ENCODE measurements at regions not wholly inside any gene's neighbourhood (a gene's known extent, or its start where the extent isn't known, plus 50 kb on each side); places are given as distances from the start of the nearest gene placed in this dataset.
A peak's percentile ranks its signal among the peaks of the same experiment; 100 is the strongest.
"Not testable (repeated sequence)": the region's sequence is repeated elsewhere in the genome, so short reads cannot be mapped to it uniquely, and the experiment has no call there.

DNA sequence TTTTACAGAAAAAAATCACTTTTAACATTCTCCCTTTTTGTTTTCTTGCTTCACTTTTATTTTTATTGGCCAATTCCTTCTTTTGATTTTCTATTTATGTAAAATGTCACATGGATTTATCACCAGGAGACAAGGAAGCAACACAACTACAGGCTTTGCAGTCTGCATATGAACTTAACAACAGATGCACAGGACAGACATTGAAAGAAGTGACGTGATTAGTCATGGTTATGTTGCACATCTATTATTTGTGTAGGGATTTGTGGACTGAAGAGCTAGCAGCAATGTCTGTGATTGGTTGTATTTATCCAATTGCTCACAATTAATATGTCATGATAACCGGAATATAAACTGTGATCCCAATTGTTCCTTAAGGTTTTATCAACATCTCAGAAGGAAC lies 147.8 kb upstream of the KLF3 start:
- DNase-seq (ENCODE audit: low spot score), result no peak

DNA sequence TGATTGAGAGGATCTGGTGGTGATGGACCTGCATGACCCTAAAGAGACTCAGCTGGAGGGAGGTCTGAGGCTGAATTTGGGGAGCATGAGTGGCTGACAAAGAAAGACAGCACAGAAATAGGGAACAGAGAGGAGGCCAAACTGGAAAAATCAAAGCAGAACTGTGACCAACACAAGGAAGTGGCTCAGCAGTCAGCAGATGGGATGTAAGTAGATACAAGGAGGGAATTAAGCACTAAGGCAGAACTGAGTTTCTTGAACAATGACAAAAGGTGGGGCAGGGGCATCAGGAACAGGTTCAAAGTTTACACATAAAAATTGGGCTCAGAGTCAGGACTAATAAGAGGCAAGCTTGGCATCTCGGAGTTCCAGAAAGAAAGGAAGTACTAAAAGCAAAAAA lies 144.3 kb upstream of the KLF3 start:
- DNase-seq (ENCODE audit: low spot score), result no peak

DNA sequence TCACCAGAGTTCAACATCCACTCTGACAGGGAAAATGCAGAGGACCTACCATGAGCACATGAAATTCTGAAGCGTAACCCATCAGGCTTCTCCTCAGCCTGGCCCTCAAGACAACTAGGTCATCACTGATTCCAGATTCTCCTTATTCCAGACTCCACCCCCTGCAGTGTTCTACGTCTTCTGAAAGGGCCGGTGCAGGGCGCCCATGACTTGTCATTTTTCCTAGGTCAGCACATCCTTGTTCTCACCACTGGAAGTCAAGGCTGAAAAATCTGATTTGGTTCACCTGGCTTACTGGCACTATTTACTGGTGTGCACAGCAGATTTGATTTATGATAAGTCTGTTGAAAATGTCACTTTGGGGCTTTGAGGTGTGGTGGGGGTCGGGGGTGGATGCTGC lies 140.9 kb upstream of the KLF3 start:
- no peak for DNase-seq (ENCODE audit: low spot score)

DNA sequence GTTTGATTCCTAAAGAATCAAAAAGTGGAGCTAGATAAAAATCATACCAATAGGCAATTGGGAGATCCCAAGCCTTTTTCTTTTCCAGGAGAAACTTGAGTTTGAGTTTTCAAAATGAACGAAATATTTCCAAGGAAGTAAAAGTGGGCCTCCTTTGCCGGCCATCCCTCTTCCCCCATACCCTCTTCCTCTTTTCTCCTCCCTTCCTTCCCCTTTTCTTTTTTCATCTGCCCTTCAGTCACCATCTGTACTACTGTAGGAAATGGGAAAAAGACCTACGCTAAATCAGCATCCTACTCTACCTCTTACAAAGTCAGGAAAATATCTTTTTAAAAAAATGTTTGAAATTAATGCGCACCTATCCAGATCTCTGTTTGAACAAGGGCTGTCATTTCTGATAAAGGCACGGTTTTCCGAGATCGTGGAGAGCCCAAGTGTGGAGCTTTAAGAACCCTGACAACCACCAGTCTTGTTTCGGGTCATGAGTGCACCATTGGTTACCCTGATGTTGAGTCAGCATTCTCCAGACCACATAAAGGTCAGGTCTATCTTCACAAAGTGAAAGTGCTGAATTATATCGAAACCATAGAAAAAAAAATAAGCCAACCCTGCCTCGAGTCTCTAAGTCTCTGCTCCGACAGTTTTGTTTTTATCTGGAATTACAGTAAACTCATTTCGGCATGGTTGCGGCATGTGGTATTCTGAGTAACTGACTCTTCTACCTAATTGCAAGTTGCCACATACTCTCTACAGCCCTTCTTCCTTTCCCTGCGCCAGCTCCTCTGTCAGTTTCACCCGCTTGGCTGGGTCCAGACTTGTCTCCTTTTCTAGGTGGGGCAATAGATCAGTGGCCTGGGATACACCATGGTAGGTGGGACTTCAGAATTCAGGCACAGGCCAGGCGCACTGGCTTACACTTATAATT lies 140.2 kb upstream of the KLF3 start:
- no peak for DNase-seq (ENCODE audit: low spot score)

DNA sequence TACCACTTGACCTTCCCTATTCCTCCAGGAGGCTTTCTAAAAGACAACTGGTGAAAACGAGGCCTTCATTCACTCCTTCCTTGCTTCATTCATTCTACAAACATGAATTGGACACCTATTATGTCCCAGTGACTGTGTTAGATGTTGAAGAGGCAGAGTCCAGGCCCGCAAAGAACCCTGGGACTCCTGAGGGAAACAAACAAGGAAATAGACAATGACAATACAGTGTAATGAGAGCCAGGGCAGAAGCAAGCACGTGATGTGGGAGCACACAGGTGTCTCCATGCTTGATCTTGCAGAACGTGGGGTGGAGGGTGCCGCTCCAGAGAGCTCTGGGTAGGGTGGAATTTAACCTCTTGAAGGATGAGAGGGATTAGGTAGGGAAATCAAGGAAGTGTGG lies 137.6 kb upstream of the KLF3 start:
- DNase-seq (ENCODE audit: low spot score), result no peak

DNA sequence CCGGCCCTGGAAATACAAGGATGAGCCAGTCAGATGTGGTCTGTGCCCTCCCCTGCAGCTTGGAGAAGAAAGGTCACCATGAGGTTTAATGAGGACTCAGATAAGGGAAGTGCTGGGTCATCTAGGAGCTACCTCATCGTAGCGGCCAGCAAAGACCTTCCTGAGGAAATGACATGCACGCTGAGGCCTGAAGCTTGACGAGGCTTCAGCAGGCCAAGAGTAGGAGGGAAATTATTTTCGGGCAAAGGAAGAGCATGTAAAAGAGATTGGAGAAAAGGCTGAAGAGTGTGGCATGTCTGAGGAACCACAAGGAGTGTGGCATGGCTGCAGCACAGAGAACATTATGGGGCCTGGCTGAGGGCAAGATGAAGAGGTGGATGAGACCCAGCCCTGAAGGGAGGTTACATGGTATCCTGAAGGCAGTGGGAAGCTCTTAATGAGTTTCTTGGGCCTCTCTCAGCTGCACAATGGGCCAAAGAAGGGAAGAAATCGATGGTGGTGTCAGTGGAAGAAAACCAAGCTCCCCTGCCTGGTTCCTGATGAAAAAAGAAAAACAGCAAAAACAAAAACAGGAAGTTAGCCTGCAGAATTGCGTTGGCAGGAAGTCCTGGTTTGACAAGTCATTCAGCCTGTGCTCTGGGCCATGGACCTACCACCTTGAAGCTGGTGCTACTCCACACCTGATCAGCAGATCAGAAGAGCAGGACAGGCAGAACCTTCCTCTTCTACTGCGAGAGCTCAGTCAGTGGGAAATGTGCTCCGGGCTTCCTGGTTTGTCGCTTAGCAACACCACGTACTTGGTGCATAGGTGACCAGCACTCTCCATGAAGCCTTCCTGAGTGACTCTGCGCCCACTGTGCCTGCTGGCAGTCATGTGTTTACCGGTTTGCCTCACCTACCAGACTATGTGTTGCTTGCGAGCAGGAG lies 134.5 kb upstream of the KLF3 start:
- peak; percentile 87 for DNase-seq (ENCODE audit: low spot score)

DNA sequence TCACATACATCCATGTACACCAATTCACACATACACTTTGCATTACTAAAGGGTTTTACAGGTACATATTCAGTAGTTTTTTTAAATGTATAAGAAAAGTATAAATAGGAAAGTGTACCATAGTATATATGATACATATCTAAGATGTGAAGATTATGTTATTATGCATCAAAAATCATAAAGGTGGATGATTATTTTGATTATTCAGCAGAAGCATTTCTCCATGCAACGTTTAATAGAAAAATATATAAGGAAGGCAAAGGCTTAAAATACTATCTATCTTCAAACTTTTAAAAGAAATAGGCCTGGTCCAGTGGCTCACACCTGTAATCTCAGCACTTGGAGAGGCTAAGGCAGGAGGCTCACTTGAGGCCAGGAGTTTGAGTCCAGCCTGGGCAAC lies 133.5 kb upstream of the KLF3 start:
- DNase-seq (ENCODE audit: low spot score), result no peak

DNA sequence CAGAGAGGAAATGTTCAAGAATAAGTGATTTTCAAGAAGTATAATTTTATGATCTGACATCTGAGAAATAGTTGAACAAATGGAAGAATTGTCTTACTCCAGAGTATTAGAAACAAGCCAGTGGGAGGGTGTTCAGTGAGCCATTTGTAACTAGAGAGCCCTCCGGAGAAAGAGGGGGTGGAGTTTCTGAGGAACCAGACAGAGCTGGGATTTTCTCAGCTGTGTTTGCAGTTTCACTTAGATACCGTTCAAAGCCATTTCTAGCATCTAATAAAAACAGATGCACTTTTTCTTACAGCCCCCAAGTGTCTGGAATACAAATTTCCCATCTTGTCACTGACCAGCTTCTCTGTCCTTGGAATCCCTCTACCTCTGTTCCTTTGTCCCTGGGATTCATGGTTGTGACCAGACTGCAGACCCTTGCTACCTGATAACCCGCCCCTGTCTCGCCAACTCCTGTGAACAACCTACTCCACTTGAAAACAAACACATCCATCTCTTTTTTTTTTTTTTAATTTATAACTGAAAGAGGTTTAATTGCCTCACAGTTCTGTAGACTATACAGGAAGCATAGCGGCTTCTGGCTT lies 132.8 kb upstream of the KLF3 start:
- no peak for DNase-seq (ENCODE audit: low spot score)

DNA sequence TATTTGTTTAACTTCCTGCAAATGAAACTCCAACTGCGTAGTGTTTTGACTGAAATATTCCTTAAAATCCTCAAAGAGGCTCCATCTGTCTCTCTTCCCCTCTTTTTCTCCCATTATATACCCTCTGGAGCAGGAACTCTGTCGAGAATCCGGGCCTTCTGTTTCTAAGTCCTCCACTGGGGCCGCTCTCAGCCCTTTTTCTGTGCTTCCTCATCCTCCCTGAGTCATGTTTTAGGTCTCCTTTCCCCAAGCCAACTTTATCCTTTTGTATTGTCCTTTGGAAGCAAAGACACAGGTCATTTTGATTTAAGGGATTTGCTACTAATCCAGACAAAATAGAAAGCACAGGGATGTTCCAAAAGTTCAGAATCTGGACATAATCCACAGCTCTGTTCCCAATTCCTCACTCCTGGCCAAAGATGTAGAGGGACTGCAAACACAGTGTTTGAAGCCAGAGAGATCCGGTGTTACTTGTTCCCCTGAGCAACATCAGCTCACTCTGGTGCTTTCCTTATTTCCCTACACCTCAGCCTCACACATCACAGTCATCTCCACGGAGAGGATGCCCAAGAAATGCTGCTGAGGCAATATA lies 131.0 kb upstream of the KLF3 start:
- DNase-seq (ENCODE audit: low spot score), result peak; percentile 12

DNA sequence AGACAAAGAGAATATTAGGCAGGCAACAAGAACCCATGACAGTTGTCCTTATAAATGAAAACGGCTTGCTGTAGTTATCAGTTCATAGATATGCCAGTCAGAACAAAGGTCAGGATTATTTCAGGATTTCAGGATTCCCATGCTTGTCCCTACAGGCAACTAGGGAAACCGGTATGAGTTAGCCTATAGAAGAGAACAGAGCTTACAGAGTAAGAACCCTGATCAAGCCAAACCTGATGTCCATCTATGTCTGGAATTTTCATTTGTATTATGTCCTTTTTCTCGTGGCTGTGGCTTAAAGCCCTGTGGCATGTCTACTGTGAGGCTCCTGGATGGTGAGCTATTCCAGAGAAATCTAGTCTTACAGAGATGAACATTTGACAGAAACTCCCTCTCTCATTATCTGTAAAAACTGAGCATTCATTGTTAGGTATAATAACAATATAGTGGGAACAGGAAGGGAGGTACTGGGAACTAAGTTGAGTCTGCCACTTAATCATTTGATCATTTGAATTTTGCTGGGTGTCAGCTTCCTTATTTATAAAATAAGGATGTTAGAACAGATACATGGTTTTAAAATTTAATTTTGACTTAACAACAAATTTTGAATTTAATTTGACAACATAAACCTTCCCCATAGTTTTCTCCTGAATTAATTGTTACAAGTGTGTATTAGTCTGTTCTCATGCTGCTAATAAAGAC lies 129.5 kb upstream of the KLF3 start:
- DNase-seq (ENCODE audit: low spot score), result no peak

DNA sequence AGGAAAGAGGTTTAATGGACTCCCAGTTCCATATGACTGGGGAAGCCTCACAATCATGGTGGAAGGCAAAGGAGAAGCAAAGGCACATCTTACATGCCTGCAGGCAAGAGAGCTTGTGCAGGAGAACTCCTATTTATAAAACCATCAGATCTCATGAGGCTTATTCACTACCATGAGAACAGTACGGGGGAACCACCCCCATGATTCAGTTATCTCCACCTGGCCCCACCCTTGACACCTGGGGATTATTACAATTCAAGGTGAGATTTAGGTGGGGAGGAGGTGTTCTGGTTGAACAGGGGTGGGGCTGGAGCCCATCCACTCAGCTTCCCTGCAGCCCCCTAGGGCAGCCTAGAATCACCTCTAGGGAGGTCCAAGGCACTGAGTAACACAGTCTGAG lies 128.9 kb upstream of the KLF3 start:
- not testable (repeated sequence) for DNase-seq (ENCODE audit: low spot score)

DNA sequence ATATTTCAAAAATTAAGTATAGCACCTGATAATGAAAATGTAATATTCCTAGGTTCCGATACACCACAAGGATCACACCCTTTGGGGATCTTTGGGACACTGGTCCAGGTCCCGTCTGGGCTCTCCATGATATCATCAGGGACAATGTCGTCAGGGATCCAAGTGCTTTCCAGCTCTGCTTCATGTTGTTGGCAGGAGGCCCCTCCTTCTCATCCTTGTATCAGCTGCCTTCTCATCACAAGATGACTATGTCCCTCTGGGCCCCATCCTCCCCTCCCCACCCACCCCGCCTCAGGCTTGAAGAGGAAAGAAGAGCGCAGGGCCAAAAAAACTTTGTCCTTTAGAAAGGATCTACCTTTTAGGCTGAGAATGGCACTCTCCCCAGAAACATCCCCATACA lies 128.3 kb upstream of the KLF3 start:
- DNase-seq (ENCODE audit: low spot score), result no peak

DNA sequence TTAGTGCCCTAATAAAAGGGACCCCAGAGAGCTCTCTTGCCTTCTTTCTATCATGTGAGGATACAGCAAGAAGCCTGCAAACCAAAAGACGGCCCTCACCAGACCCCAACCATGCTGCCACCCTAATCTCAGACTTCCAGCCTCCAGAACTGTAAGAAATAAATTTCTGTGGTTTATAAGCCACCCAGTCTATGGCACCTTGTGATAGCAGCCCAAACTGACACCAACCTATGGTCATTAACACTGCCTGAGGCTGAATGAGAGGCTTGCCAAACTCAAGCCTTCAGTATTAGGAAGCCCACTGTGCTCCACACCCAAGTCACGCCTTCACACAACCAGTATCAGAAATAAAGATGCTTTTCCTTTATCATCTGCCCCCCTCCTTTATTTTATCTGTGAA lies 127.3 kb upstream of the KLF3 start:
- DNase-seq (ENCODE audit: low spot score), result no peak

DNA sequence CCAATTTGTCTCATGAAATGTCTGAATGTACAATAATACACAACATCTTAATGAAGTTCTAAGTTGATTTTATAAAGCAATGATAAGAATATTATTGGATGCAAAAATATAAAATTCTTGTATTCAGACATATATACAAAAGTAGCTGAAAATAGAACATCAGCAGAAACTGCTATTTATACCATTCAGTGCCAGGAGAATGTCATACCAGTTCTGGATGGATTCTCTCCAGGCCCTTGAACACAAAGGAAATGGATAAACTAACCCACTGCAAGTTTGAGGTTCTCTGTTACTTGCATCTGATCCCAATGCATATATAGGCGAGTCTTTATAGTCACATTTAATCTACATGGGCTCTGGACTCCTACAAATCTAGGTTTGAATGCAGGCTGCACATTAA lies 126.3 kb upstream of the KLF3 start:
- DNase-seq (ENCODE audit: low spot score), result no peak

DNA sequence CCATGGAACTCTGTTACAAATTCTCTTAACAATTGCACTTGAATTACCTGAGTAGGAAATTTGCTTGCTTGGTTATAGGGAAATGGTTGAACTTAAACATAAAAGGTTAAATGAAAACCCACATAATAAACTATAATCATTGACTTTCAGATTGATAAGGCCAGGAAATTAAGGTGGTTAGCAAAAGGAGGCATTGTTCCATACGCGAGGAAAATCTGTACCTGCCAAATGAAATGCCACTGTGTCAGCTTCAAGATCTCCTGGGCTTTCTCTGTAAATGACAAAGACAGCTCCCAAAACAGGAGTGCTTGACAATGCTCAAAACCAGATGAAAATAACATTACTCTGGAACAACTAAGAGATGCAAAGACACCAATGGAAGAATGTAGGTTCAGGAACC lies 125.5 kb upstream of the KLF3 start:
- DNase-seq (ENCODE audit: low spot score), result no peak

DNA sequence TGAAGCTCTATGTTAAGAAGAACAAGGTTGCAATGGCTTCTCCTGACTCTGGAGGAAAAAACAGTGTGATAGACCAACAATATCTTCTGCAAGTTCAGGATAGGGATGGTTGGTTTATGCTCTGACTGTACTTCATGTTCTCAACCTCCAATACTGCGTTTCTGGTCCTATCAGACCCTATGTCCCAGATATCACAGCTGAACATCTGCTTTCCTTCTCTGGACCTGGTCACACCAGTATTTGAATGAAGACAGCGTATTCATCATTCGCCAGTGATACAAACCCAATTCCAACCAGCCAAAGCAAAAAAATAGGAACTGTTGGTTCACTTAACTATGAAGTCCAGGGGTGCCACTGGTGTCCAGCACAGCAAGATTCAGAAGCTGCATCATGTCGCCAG lies 124.5 kb upstream of the KLF3 start:
- no peak for DNase-seq (ENCODE audit: low spot score)

DNA sequence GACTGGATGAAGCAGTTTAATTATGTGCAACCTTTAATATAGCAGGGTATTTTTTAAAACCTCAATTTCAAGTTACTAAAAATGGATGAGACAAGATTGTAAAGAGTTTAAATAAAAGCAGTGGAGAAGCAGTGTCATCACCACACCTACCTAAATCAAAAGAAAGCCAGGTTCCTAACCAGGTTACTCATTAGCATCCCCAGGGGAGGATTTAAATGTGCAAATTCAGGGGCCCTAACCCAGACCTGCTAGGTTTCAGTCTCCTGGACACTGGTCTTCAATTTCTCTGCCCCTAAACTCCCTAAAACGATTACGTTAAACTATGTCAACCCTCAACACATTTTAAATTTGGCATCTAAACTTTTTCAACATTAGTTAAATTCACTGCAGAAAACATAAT lies 116.9 kb upstream of the KLF3 start:
- no peak for DNase-seq (ENCODE audit: low spot score)

DNA sequence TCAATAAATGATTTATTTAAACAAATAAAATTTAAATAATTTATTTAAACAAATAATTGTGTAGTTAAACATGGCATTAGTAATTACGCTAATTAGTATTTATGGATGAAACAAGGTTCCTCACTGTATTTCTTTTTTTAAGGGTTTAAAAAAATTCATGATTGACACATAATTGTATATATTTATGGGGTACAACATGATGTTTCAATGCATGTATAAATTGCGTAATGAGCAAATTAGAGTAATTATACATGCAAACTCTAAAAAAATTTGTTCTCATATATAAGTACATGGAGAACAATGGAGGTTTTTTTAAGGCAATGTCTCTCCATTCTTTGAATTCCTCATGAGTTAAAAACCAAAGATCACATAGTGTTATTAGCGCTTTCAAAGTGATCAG lies 115.7 kb upstream of the KLF3 start:
- DNase-seq (ENCODE audit: low spot score), result no peak

DNA sequence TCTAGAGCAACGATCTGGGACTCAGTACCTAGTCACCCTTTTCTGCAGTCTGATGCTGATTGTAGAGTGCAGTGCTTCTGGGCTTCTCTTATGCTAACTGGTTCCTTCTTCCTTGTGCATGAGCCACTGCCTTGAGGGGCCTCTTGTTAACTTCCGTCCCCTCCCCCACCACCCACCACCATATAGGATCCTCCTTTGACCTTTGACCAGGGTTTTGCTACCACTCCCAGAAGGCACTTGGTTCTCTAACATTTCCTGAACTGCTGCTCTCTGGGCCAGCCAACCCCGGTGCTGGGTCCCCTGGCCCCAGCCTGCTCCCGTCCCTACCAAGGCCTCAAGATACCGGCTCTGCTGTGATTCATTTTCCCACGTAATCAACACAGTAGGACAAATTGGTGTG lies 104.6 kb upstream of the KLF3 start:
- no peak for DNase-seq (ENCODE audit: low spot score)

DNA sequence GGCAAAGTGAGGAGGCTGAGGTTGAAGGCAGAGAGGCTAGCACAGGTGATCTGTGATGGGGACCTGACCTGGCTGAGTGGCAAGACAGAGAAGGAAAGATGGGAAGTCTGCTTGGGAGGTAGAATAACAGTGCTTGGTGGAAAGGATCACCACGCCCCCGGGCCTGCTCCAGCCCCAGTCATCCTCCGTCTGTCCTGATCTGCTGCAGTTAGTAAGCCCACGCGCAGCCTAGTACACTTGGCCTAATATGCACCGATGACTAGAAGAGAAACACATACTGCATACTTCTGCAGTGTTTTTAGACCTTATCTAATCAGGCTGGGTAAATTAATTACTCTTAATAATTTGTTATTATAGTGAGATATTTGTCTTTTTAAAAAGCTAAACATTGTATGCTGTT lies 103.7 kb upstream of the KLF3 start:
- no peak for DNase-seq (ENCODE audit: low spot score)

DNA sequence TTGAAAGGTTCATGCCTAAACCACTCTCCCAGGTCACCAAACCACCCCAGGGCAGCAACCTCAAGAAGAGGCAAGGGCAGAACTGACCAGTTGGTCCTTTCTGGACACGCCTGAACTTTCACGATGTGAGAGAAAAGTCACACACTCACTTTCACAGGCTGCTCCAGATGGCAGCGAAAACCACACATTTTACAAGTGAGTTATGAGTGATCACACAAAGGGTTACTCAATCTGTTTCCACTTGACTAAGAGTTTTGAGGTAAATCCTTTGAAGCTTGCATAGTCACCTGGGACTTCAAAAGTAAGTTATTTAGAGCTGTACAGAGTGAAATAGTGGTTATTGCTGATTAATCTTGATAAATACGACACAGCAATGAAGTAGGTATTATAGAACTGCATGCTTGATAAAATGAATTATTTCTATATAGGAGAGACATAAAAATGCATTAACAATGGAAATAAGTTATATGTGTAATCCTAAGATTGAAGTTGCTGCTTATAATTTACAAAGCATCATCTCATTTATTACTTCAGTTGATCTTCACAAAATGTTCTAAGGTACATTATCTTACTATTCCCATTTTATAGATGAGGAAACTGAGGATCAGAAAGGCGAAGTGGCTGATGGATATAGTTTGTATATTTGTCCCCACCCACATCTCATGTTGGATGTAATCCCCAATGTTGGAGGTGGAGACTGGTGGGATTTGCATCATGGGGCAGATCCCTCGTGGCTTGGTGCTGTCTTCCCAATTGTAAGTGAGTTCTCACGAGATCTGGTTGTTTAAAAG lies 103.0 kb upstream of the KLF3 start:
- DNase-seq (ENCODE audit: low spot score), result no peak

Measured in kidney capillary endothelial cell (primary cell).